Psoas muscle (tissue), 7 donors: ENCODE measurements at regions not wholly inside any gene's neighbourhood (a gene's known extent, or its start where the extent isn't known, plus 50 kb on each side); places are given as distances from the start of the nearest gene placed in this dataset.
"Not testable (repeated sequence)": the region's sequence is repeated elsewhere in the genome, so short reads cannot be mapped to it uniquely, and the experiment has no call there.

Source experiments
- ATAC-seq, 4 donors: fragments of 200-7000 bp; cut with Tn5 transposase; one replicate each; pipeline ENCODE4 v1.9.1; 2020; ENCODE audit warnings: moderate library complexity in 3 of 4, mild to moderate bottlenecking in 2 of 4
- DNase-seq, 2 donors: peaks; one replicate each; pipeline ENCODE4 v3.0.0-alpha.2; 2020
- H3K27ac ChIP-seq: fragments of 200-600 bp; one replicate; pipeline ENCODE4 v1.8.0; 2022
- H3K27me3 ChIP-seq, 3 donors: fragments of 200-600 bp in 1 of 3; one replicate each; pipeline versions ENCODE4 v1.6.1 to v1.8.0; 2013 to 2022; ENCODE audit warnings: low read length in 2 of 3, mild to moderate bottlenecking in 2 of 3, moderate library complexity in 1 of 3; ENCODE audit not compliant: insufficient read depth in 3 of 3
- H3K36me3 ChIP-seq, 2 donors: fragments of 200-600 bp in 1 of 2; one replicate each; pipeline versions ENCODE4 v1.6.1 to v1.8.0; 2013 to 2022; ENCODE audit warnings: low read depth in 1 of 2, mild to moderate bottlenecking in 1 of 2, moderate library complexity in 1 of 2; ENCODE audit not compliant: insufficient read depth in 1 of 2
- H3K4me1 ChIP-seq: fragments of 200-600 bp; one replicate; pipeline ENCODE4 v1.8.0; 2022
- H3K4me3 ChIP-seq: fragments of 200-600 bp; one replicate; pipeline ENCODE4 v1.8.0; 2022; ENCODE audit warnings: mild to moderate bottlenecking
- H3K9me3 ChIP-seq: fragments of 200-600 bp; one replicate; pipeline ENCODE4 v1.8.0; 2022
- CTCF ChIP-seq: fragments of 200-600 bp; IDR thresholded peaks from one replicate; pipeline ENCODE4 v1.8.0; 2022; ENCODE audit warnings: antibody characterized with exemption
- WGBS, 3 donors: extraction: QIAGEN DNeasy Blood & Tissue Kit; methylation state at CpG; one replicate each; pipeline versions ENCODE4 v1.1.6 to v1.1.7; 2013; 5-methylcytosine and 5-hydroxymethylcytosine counted together
- intact Hi-C, 2 donors: fragments of 100-400 bp; cut with DNase I; formaldehyde crosslinking; loops; one replicate each; pipeline versions ENCODE4 v1.11.0 to v1.14.2; 2022
- donor health status: healthy with polysubstance abuse.
- donor health status: DM: no; HTN: no; CAD: no; lungs with moderate emphysema.
- donor health status: Bipolar disorder and iron deficiency.
- donor health status: healthy.
- donor health status: DM: yes; HTN: yes; CAD: no.
- donor health status: DM: no; HTN: no; CAD: no.
- donor health status: DM: yes; HTN: yes; CAD: no.

GRCh38 chr3:166993015-166993630 lies 387.0 kb downstream of the ZBBX start:
- TF ChIP-seq CTCF, result no peak
- intact Hi-C loops, result no loop called here
- Histone ChIP-seq H3K4me3 (no peak overlapping the region), H3K4me1 (no peaks in the 10 kb centered on the region), H3K27me3 (no peaks in the 10 kb centered on the region), H3K9me3 (no peaks in the 10 kb centered on the region), H3K27ac (no peak overlapping the region), H3K36me3 (no peaks in the 10 kb centered on the region)
- WGBS, 3 donors, result 60 to 68% (median 65%) methylated on average over 2 of the region's 2 CpGs
- ATAC-seq (no peak), DNase-seq (no peak)

GRCh38 chr3:166986000-166986399 lies 394.1 kb downstream of the ZBBX start:
- Histone ChIP-seq H3K9me3 (no peaks in the 10 kb centered on the region), H3K36me3 (no peaks in the 10 kb centered on the region), H3K27ac (no peak overlapping the region), H3K27me3 (peaks cover 0 to 2% (median 0%) of the 10 kb centered on the region in 3 donors), H3K4me3 (no peak overlapping the region), H3K4me1 (no peaks in the 10 kb centered on the region)
- DNase-seq, result no peak
- intact Hi-C loops, result no loop called here
- TF ChIP-seq CTCF, result no peak
- ATAC-seq, result no peak

GRCh38 chr3:166975796-166976195 lies 404.3 kb downstream of the ZBBX start:
- H3K9me3 ChIP-seq, intact Hi-C loops, H3K36me3 ChIP-seq, H3K4me3 ChIP-seq, H3K27me3 ChIP-seq, DNase-seq, ATAC-seq, H3K27ac ChIP-seq, H3K4me1 ChIP-seq: not testable (repeated sequence)
- 93 to 96% (median 95%) methylated on average over 29 to 36 of the region's 36 CpGs for WGBS, 3 donors

GRCh38 chr3:166967714-166968113 lies 412.4 kb downstream of the ZBBX start:
- intact Hi-C loops, H3K4me3 ChIP-seq, H3K4me1 ChIP-seq, H3K36me3 ChIP-seq, H3K27ac ChIP-seq, DNase-seq, H3K27me3 ChIP-seq, H3K9me3 ChIP-seq, ATAC-seq: not testable (repeated sequence)
- WGBS, 3 donors, result 96 to 98% (median 97%) methylated on average over 8 of the region's 8 CpGs

GRCh38 chr3:166962911-166963310 lies 417.2 kb downstream of the ZBBX start:
- Histone ChIP-seq H3K4me3 (no peak overlapping the region), H3K36me3 (no peaks in the 10 kb centered on the region), H3K27me3 (no peaks in the 10 kb centered on the region), H3K9me3 (no peaks in the 10 kb centered on the region), H3K27ac (no peak overlapping the region), H3K4me1 (no peaks in the 10 kb centered on the region)
- WGBS, 3 donors, result 73 to 90% (median 80%) methylated on average over 2 of the region's 2 CpGs
- ATAC-seq (no peak), DNase-seq (no peak)
- intact Hi-C loops, result no loop called here
- no peak for TF ChIP-seq CTCF

- intact Hi-C loops, result no loop called here
- 24 to 30% (median 28%) methylated on average over 3 of the region's 3 CpGs for WGBS, 3 donors
- H3K27me3 ChIP-seq, result no peaks in the 10 kb centered on the region
These were observed 423.0 kb downstream of the ZBBX start for GRCh38 chr3:166957121-166957520.

More at GRCh38 chr3:166957121-166957520, 423.0 kb downstream of the ZBBX start:
- Histone ChIP-seq H3K4me3 (no peak overlapping the region), H3K27ac (no peak overlapping the region), H3K9me3 (no peaks in the 10 kb centered on the region), H3K36me3 (no peaks in the 10 kb centered on the region), H3K4me1 (no peaks in the 10 kb centered on the region)
- ATAC-seq (no peak), DNase-seq (no peak)
- no peak for TF ChIP-seq CTCF
